GM12892 (cell line): ENCODE measurements at regions not wholly inside any gene's neighbourhood (a gene's known extent, or its start where the extent isn't known, plus 50 kb on each side); places are given as distances from the start of the nearest gene placed in this dataset.

Experiments
- POLR2A ChIP-seq: IDR thresholded peaks from 2 replicates; pipeline ENCODE4 v1.6.1; 2011; ENCODE audit warnings: low read depth, low read length, control low read depth
- POLR2AphosphoS5 ChIP-seq: IDR thresholded peaks from 2 replicates; pipeline ENCODE4 v1.6.1; 2011; ENCODE audit warnings: low read depth, low read length, control low read depth

- TF ChIP-seq POLR2A = no peak
- TF ChIP-seq POLR2AphosphoS5 = no peak
These were observed 489.3 kb upstream of the CDH2 start for GRCh38 chr18:28666216-28666615.
